HepG2 (cell line): ENCODE measurements at regions not wholly inside any gene's neighbourhood (a gene's known extent, or its start where the extent isn't known, plus 50 kb on each side); places are given as distances from the start of the nearest gene placed in this dataset.

ENCODE experiments used
- ATAC-seq: fragments of 200-7000 bp; cut with Tn5 transposase; 3 replicates; pipeline ENCODE4 v1.9.1; 2020; ENCODE audit warnings: mild to moderate bottlenecking, moderate library complexity
- BruUV-seq: library from RNA; stranded (reverse); fragments of 400-500 nt; replicated peaks from 2 replicates; lab custom pipeline; 2021; lab: Mats Ljungman, UMichigan
- CTCF ChIA-PET: fragments of 300-600 bp; formaldehyde crosslinking; extraction: SDS; loops from one replicate; lab custom pipeline; 2021; ENCODE audit warnings: low total read pairs, inconsistent platforms, low intra/inter-chr PET ratio; lab: Yijun Ruan, JAX
- POLR2A ChIA-PET: fragments of 350-600 bp; sonication (Branson Sonifier 250); formaldehyde crosslinking; loops from one replicate; lab custom pipeline; 2020; ENCODE audit warnings: antibody characterized with exemption, inconsistent platforms; lab: Yijun Ruan, JAX
- DNase-seq: peaks from one replicate; pipeline ENCODE4 v3.0.0-alpha.2; 2015; ENCODE audit warnings: low spot score
- FAIRE-seq: peaks from 3 replicates; lab custom pipeline; 2011; peaks lifted over from hg19 to GRCh38; lab: Jason Lieb, UNC
- H2AFZ ChIP-seq: one replicate; pipeline ENCODE4 v1.6.1; 2011; ENCODE audit warnings: low read length, inconsistent platforms
- H3K27ac ChIP-seq: fragments of 300-600 bp; 3 replicates; pipeline ENCODE4 v1.8.0; 2011; ENCODE audit warnings: mixed run types, mild to moderate bottlenecking, mixed read lengths, low read length, inconsistent platforms; ENCODE audit not compliant: insufficient read depth; ENCODE audit errors: extremely low read length
- H3K27me3 ChIP-seq, 2 experiments: fragments of 200-600 bp in 1 of 2; 2 replicates in 1 of 2; 3 replicates in 1 of 2; pipeline versions ENCODE4 v1.6.0 to v1.8.0; 2011; ENCODE audit warnings: low read length in 2 of 2, mild to moderate bottlenecking in 2 of 2, moderate library complexity in 2 of 2, inconsistent platforms in 1 of 2; ENCODE audit not compliant: insufficient read depth in 2 of 2, control insufficient read depth in 1 of 2
- H3K36me3 ChIP-seq, 2 experiments: fragments of 200-600 bp in 1 of 2; replicated peaks in 1 of 2; 2 replicates in 1 of 2; 3 replicates in 1 of 2; pipeline versions ENCODE4 v1.5.1 to v1.8.0; 2011; ENCODE audit warnings: low read length in 2 of 2, inconsistent platforms in 1 of 2; ENCODE audit not compliant: insufficient read depth in 2 of 2, control insufficient read depth in 1 of 2
- H3K4me1 ChIP-seq: 2 replicates; pipeline ENCODE4 v1.5.1; 2012; ENCODE audit warnings: low read length, inconsistent platforms; ENCODE audit not compliant: insufficient read depth
- H3K4me2 ChIP-seq: 2 replicates; pipeline ENCODE4 v1.6.0; 2011; ENCODE audit warnings: low read depth, low read length, inconsistent platforms
- H3K4me3 ChIP-seq, 3 experiments: fragments of 200-600 bp in 1 of 3; sonication (generic), shearing (Covaris generic) in 1 of 3; replicated peaks in 1 of 3; 2 replicates each; pipeline ENCODE4 v1.5.1; 2011 to 2016; ENCODE audit warnings: low read length in 3 of 3, inconsistent platforms in 2 of 3, low read depth in 2 of 3, mild to moderate bottlenecking in 2 of 3, control low read depth in 1 of 3, mixed read lengths in 1 of 3; ENCODE audit not compliant: insufficient read depth in 1 of 3
- H3K79me2 ChIP-seq: one replicate; pipeline ENCODE4 v1.6.1; 2011; ENCODE audit warnings: low read length, inconsistent platforms; ENCODE audit not compliant: insufficient read depth
- H3K9ac ChIP-seq: 2 replicates; pipeline ENCODE4 v1.6.0; 2011; ENCODE audit warnings: mild to moderate bottlenecking, low read depth, low read length, inconsistent platforms; ENCODE audit not compliant: insufficient read depth
- H3K9me3 ChIP-seq: 2 replicates; pipeline ENCODE4 v1.5.1; 2012; ENCODE audit warnings: mild to moderate bottlenecking, low read length
- H4K20me1 ChIP-seq: 2 replicates; pipeline ENCODE4 v1.6.0; 2011; ENCODE audit warnings: inconsistent platforms, mild to moderate bottlenecking, low read length, moderate library complexity; ENCODE audit not compliant: insufficient read depth
- CREB1 ChIP-seq, 2 experiments: fragments of 450-650 bp in 1 of 2; IDR thresholded peaks; 2 replicates each; pipeline ENCODE4 v1.6.1; 2016 to 2017; ENCODE audit warnings: control low read depth in 1 of 2, mild to moderate bottlenecking in 1 of 2, missing compliant biosample characterization in 1 of 2, missing genetic modification characterization in 1 of 2
- HNRNPK ChIP-seq: fragments of 200-400 bp; formaldehyde crosslinking; IDR thresholded peaks from 2 replicates; pipeline ENCODE4 v1.6.1; 2018; ENCODE audit warnings: low read length, low read depth, moderate library complexity, mild to moderate bottlenecking; ENCODE audit not compliant: poor library complexity, severe bottlenecking
- ZBTB8A ChIP-seq: sonication (generic); formaldehyde crosslinking; IDR thresholded peaks from 2 replicates; pipeline ENCODE4 v1.4.0; 2020; ENCODE audit warnings: mild to moderate bottlenecking, low read depth, missing genetic modification reagents, borderline replicate concordance
- ZNF225 ChIP-seq: sonication (generic); formaldehyde crosslinking; IDR thresholded peaks from 2 replicates; pipeline ENCODE4 v1.4.0; 2020; ENCODE audit warnings: mild to moderate bottlenecking, missing genetic modification reagents
- ZSCAN29 ChIP-seq: sonication (generic); formaldehyde crosslinking; conservative IDR thresholded peaks from 2 replicates; pipeline ENCODE4 v1.4.0; 2020; ENCODE audit warnings: mild to moderate bottlenecking, missing genetic modification reagents
- WGBS: methylation state at CpG from one replicate; pipeline ENCODE4 v1.1.6; 2017; ENCODE audit warnings: low lambda C conversion rate; 5-methylcytosine and 5-hydroxymethylcytosine counted together
- in situ Hi-C: cut with HindIII; loops from 2 replicates; pipeline ENCODE4 v1.10.0; 2017; ENCODE audit warnings: low pct_unique_long_range_greater_than_20kb; ENCODE audit not compliant: extremely low pct_ligation_motif_present
- intact Hi-C: fragments of 100-400 bp; cut with micrococcal nuclease; formaldehyde crosslinking; loops from one replicate; pipeline ENCODE4 v1.10.0; 2022; ENCODE audit not compliant: unreplicated experiment
- TF ChIP-seq, protein P1 (sequence below): sonication (generic); formaldehyde crosslinking; IDR thresholded peaks from 2 replicates; pipeline ENCODE4 v1.5.0; 2020; ENCODE audit warnings: missing genetic modification reagents

DNA sequence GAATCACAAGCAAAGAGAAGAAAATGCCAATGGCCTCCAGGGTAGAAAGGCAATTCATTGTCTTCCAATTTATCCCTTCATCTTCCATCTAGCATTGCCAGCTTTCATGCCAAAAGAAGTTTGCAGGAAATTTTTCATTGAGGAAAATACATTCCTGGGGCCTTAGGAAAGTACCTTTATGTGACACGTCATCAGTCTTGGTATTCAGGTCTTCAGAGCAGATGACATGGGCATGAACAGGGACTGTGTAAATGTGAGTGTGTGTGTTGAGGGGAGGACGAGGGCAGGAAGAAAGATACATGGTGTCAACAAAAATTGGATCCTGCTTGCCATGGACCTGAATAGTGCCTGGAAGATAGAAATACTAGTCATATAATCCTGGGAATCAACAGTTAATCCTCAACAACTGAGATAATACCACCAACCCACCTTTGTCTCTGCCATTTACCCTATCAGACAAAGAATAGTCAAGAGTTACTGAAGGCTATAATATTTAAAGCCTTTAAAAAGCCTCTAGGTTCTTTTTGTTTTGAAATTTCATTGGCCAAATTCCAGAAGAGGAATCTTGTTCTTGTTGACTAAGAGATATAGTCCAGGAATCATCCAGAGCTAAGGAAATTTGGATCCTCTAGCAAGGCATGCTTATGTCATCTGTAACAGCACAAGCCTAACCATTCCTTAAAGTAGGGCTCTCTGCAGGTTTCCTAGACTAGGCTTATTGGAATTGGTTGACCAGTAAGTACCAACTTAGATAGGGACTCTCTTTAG, 405.8 kb upstream of the SASH1 start:
- peaks cover 7% of the 10 kb centered on the region; the same call in 1 of the 2 replicates for H3K4me1 ChIP-seq
- H2AFZ ChIP-seq, result no peak overlapping the region
- 43% methylated on average over 2 of the region's 2 CpGs for WGBS
- H3K27ac ChIP-seq, result no peak overlapping the region
- ATAC-seq (no peak), DNase-seq (no peak), FAIRE-seq (no peak)
- no peak overlapping the region for H3K9ac ChIP-seq
- no peaks in the 10 kb centered on the region for H3K79me2 ChIP-seq
- no peaks in the 10 kb centered on the region for H3K9me3 ChIP-seq
- intact Hi-C loops, result no loop called here
- TF ChIP-seq, protein P1, sequence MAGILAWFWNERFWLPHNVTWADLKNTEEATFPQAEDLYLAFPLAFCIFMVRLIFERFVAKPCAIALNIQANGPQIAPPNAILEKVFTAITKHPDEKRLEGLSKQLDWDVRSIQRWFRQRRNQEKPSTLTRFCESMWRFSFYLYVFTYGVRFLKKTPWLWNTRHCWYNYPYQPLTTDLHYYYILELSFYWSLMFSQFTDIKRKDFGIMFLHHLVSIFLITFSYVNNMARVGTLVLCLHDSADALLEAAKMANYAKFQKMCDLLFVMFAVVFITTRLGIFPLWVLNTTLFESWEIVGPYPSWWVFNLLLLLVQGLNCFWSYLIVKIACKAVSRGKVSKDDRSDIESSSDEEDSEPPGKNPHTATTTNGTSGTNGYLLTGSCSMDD (CRISPR knock-in tag), result no peak
- TF ChIP-seq CREB1 (IDR thresholded peaks at IDR 0.05), result peak; percentile 80
- TF ChIP-seq CREB1 (CRISPR knock-in tag; IDR thresholded peaks at IDR 0.05), result no peak
- TF ChIP-seq ZSCAN29, result no peak
- no peak for TF ChIP-seq HNRNPK
- no peaks in the 10 kb centered on the region for H3K27me3 ChIP-seq
- POLR2A ChIA-PET, result no interaction called here
- H3K4me3 ChIP-seq, result no peak overlapping the region
- H3K4me2 ChIP-seq, result no peak overlapping the region
- H4K20me1 ChIP-seq, result no peaks in the 10 kb centered on the region
- no peaks in the 10 kb centered on the region for H3K36me3 ChIP-seq
- in situ Hi-C loops, result no loop called here
- BruUV-seq, result no TSS peak
- CTCF ChIA-PET, result no interaction called here

DNA sequence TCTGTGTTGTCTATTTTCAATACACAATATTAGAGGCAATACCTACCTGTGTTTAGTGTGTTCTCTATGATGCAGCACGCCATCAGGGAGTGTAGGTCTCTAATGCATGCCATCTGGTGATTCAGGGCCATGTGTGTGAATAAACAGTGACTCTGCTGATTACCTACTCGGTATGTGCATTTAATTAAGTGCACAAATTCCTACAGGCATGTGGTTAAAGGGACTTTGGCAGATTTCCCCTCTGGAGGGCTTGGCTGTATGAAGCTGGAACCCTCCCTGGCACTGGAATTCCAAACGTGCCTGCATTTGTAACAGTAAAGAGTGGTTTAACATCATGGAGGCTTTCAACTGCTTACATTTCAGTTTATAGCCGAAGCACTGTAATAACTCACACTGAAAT, 401.5 kb upstream of the SASH1 start:
- H3K27ac ChIP-seq, result no peak overlapping the region
- no peaks in the 10 kb centered on the region for H3K27me3 ChIP-seq
- FAIRE-seq (no peak), DNase-seq (no peak)
- no peak overlapping the region for H3K9ac ChIP-seq
- H2AFZ ChIP-seq, result no peak overlapping the region
- no TSS peak for BruUV-seq
- CTCF ChIA-PET, result no interaction called here
- H3K36me3 ChIP-seq, result no peaks in the 10 kb centered on the region
- no peak overlapping the region for H3K4me3 ChIP-seq
- intact Hi-C loops, result no loop called here
- no peaks in the 10 kb centered on the region for H3K79me2 ChIP-seq
- in situ Hi-C loops, result no loop called here
- TF ChIP-seq ZNF225 (no peak), ZBTB8A (CRISPR knock-in tag) (no peak)
- TF ChIP-seq, all 625 proteins: peak for 0
- no peak overlapping the region for H3K4me2 ChIP-seq
- WGBS, result 16% methylated on average over 4 of the region's 4 CpGs
- POLR2A ChIA-PET, result no interaction called here
- no peak for ATAC-seq
- H3K4me1 ChIP-seq, result no peaks in the 10 kb centered on the region
- no peaks in the 10 kb centered on the region for H4K20me1 ChIP-seq
- H3K9me3 ChIP-seq, result no peaks in the 10 kb centered on the region
